NCI-H82 treated with DMSO at 0.1 percent for 48 hours (cell line): ENCODE measurements at regions not wholly inside any gene's neighbourhood (a gene's known extent, or its start where the extent isn't known, plus 50 kb on each side); places are given as distances from the start of the nearest gene placed in this dataset.

Source experiments
- DNase-seq: peaks from one replicate; lab custom pipeline; 2025; ENCODE audit not compliant: unreplicated experiment; lab: John Stamatoyannopoulos, UW

GRCh38 chr10:131766096-131766495 lies 134.7 kb upstream of the PPP2R2D start:
- no peak for DNase-seq

GRCh38 chr10:131767716-131768115 lies 133.1 kb upstream of the PPP2R2D start:
- DNase-seq, result no peak

- DNase-seq, result no peak
Measured at GRCh38 chr10:131769571-131770410, 131.0 kb upstream of the PPP2R2D start.

GRCh38 chr10:131770946-131771633 lies 129.7 kb upstream of the PPP2R2D start:
- no peak for DNase-seq

- DNase-seq, result no peak
Measured at GRCh38 chr10:131771634-131772358, 129.0 kb upstream of the PPP2R2D start.

GRCh38 chr10:131772441-131772840 lies 128.4 kb upstream of the PPP2R2D start:
- no peak for DNase-seq

- no peak for DNase-seq
Measured at GRCh38 chr10:131773370-131774343, 127.2 kb upstream of the PPP2R2D start.

GRCh38 chr10:131774681-131775085 lies 126.1 kb upstream of the PPP2R2D start:
- no peak for DNase-seq

GRCh38 chr10:131775433-131775832 lies 125.4 kb upstream of the PPP2R2D start:
- no peak for DNase-seq

- DNase-seq, result no peak
Measured at GRCh38 chr10:131775833-131776232, 125.0 kb upstream of the PPP2R2D start.

- no peak for DNase-seq
Measured at GRCh38 chr10:131776496-131776895, 124.3 kb upstream of the PPP2R2D start.

- DNase-seq, result no peak
Measured at GRCh38 chr10:131777162-131777561, 123.6 kb upstream of the PPP2R2D start.

GRCh38 chr10:131777921-131778320 lies 122.9 kb upstream of the PPP2R2D start:
- no peak for DNase-seq

GRCh38 chr10:131778385-131778784 lies 122.4 kb upstream of the PPP2R2D start:
- DNase-seq, result no peak

GRCh38 chr10:131778842-131779241 lies 122.0 kb upstream of the PPP2R2D start:
- DNase-seq, result no peak

- DNase-seq, result no peak
Measured at GRCh38 chr10:131779661-131780394, 121.0 kb upstream of the PPP2R2D start.

- no peak for DNase-seq
Measured at GRCh38 chr10:131781076-131781475, 119.7 kb upstream of the PPP2R2D start.

- DNase-seq, result no peak
Measured at GRCh38 chr10:131781791-131782190, 119.0 kb upstream of the PPP2R2D start.

GRCh38 chr10:131784363-131785120 lies 116.3 kb upstream of the PPP2R2D start:
- no peak for DNase-seq
